NT2/D1 (cell line): ENCODE measurements at regions not wholly inside any gene's neighbourhood (a gene's known extent, or its start where the extent isn't known, plus 50 kb on each side); places are given as distances from the start of the nearest gene placed in this dataset.

Experiments used
- SUZ12 ChIP-seq: IDR thresholded peaks from 2 replicates; pipeline ENCODE4 v1.6.1; 2011; ENCODE audit not compliant: insufficient read length, insufficient read depth; ENCODE audit errors: extremely low read depth
- ZNF274 ChIP-seq: IDR thresholded peaks from 2 replicates; pipeline ENCODE4 v1.6.1; 2011; ENCODE audit warnings: mild to moderate bottlenecking, low read depth, low read length

- TF ChIP-seq ZNF274 (no peak), SUZ12 (no peak)
Observed at GRCh38 chr22:23467721-23468294, 112.3 kb downstream of the IGLL1 start.
